Endodermal cell (in vitro differentiated cells): ENCODE measurements at regions not wholly inside any gene's neighbourhood (a gene's known extent, or its start where the extent isn't known, plus 50 kb on each side); places are given as distances from the start of the nearest gene placed in this dataset.

Experiments used
- DNase-seq: peaks from one replicate; pipeline ENCODE4 v3.0.0-alpha.2; 2017
- H3K27ac ChIP-seq: 2 replicates; pipeline ENCODE4 v1.5.1; 2013; ENCODE audit warnings: mild to moderate bottlenecking, low read depth, low read length, moderate library complexity
- H3K27me3 ChIP-seq: 2 replicates; pipeline ENCODE4 v1.6.1; 2013; ENCODE audit warnings: mild to moderate bottlenecking, low read length, moderate library complexity; ENCODE audit not compliant: insufficient read depth, control insufficient read depth, poor library complexity, severe bottlenecking
- H3K36me3 ChIP-seq: 2 replicates; pipeline ENCODE4 v1.7.0; 2013; ENCODE audit warnings: mild to moderate bottlenecking, low read length, moderate library complexity; ENCODE audit not compliant: control insufficient read depth, insufficient read depth
- H3K4me1 ChIP-seq: one replicate; pipeline ENCODE4 v1.7.0; 2013; ENCODE audit warnings: low read length; ENCODE audit not compliant: control insufficient read depth, insufficient read depth
- H3K4me3 ChIP-seq: 2 replicates; pipeline ENCODE4 v1.5.1; 2013; ENCODE audit warnings: mild to moderate bottlenecking, low read length, moderate library complexity
- H3K9ac ChIP-seq: 2 replicates; pipeline ENCODE4 v1.6.1; 2013; ENCODE audit warnings: mild to moderate bottlenecking, low read length, moderate library complexity; ENCODE audit not compliant: poor library complexity, severe bottlenecking; ENCODE audit errors: extremely low read depth
- H3K9me3 ChIP-seq: 2 replicates; pipeline ENCODE4 v1.6.1; 2013; ENCODE audit warnings: mild to moderate bottlenecking, low read length, moderate library complexity; ENCODE audit not compliant: control insufficient read depth
- H3K27ac Mint-ChIP-seq: 2 replicates; pipeline ENCODE4 v1.8.0; 2020; ENCODE audit warnings: mixed read lengths
- H3K27me3 Mint-ChIP-seq: 2 replicates; pipeline ENCODE4 v1.8.0; 2021; ENCODE audit warnings: mild to moderate bottlenecking, mixed read lengths; ENCODE audit not compliant: insufficient read depth
- H3K36me3 Mint-ChIP-seq: 2 replicates; pipeline ENCODE4 v1.8.0; 2020; ENCODE audit warnings: low read depth, mixed read lengths
- H3K4me1 Mint-ChIP-seq: 2 replicates; pipeline ENCODE4 v1.8.0; 2020; ENCODE audit warnings: mixed read lengths
- H3K4me3 Mint-ChIP-seq: 2 replicates; pipeline ENCODE4 v1.8.0; 2020; ENCODE audit warnings: mild to moderate bottlenecking, moderate library complexity, mixed read lengths
- H3K9me3 Mint-ChIP-seq: 2 replicates; pipeline ENCODE4 v1.8.0; 2020; ENCODE audit warnings: mild to moderate bottlenecking, mixed read lengths
- CTCF ChIP-seq: fragments of 200-600 bp; sonication (generic); conservative IDR thresholded peaks from 2 replicates; pipeline ENCODE4 v1.5.0; 2021; ENCODE audit warnings: antibody characterized with exemption, mild to moderate bottlenecking
- WGBS, 2 experiments: methylation state at CpG; one replicate each; pipeline versions ENCODE4 v1.1.5 to v1.1.7; 2013; ENCODE audit warnings: missing lambda C conversion rate in 2 of 2, mixed read lengths in 1 of 2; ENCODE audit not compliant: insufficient coverage in 1 of 2, insufficient read length in 1 of 2; 5-methylcytosine and 5-hydroxymethylcytosine counted together

- WGBS, 2 experiments, result no CpG with 5 or more reads among the region's 1 CpG
These were observed 1069.4 kb downstream of the C4orf33 start for GRCh38 chr4:130165381-130165780.

GRCh38 chr4:130172156-130172555 is 1076.2 kb downstream of the C4orf33 start:
- no peaks in the 10 kb centered on the region for H3K36me3 Mint-ChIP-seq
- no peak overlapping the region for H3K27ac ChIP-seq
- H3K36me3 ChIP-seq, result no peaks in the 10 kb centered on the region
- H3K27me3 Mint-ChIP-seq, result no peaks in the 10 kb centered on the region
- no peak overlapping the region for H3K4me3 Mint-ChIP-seq
- no peaks in the 10 kb centered on the region for H3K27me3 ChIP-seq
- no peak for DNase-seq
- TF ChIP-seq CTCF, result no peak
- WGBS, 2 experiments, result 91 to 94% methylated on average over 2 to 3 of the region's 3 CpGs
- no peaks in the 10 kb centered on the region for H3K9me3 ChIP-seq
- H3K4me1 ChIP-seq, result no peaks in the 10 kb centered on the region
- H3K9me3 Mint-ChIP-seq, result no peaks in the 10 kb centered on the region
- no peak overlapping the region for H3K27ac Mint-ChIP-seq
- H3K4me1 Mint-ChIP-seq, result no peaks in the 10 kb centered on the region
- H3K9ac ChIP-seq, result no peak overlapping the region
- H3K4me3 ChIP-seq, result no peak overlapping the region

More at GRCh38 chr4:130165381-130165780, 1069.4 kb downstream of the C4orf33 start:
- H3K4me1 Mint-ChIP-seq, result no peaks in the 10 kb centered on the region
- H3K27ac ChIP-seq, result no peak overlapping the region
- H3K27ac Mint-ChIP-seq, result no peak overlapping the region
- H3K4me1 ChIP-seq, result no peaks in the 10 kb centered on the region
- H3K4me3 ChIP-seq, result no peak overlapping the region
- no peaks in the 10 kb centered on the region for H3K36me3 Mint-ChIP-seq
- no peak overlapping the region for H3K9ac ChIP-seq
- no peaks in the 10 kb centered on the region for H3K27me3 ChIP-seq
- no peak overlapping the region for H3K4me3 Mint-ChIP-seq
- DNase-seq, result no peak
- H3K36me3 ChIP-seq, result no peaks in the 10 kb centered on the region
- TF ChIP-seq CTCF, result no peak
- no peaks in the 10 kb centered on the region for H3K9me3 Mint-ChIP-seq
- no peaks in the 10 kb centered on the region for H3K9me3 ChIP-seq
- H3K27me3 Mint-ChIP-seq, result peaks cover 2% of the 10 kb centered on the region

GRCh38 chr4:130178106-130178505 is 1082.2 kb downstream of the C4orf33 start:
- no peaks in the 10 kb centered on the region for H3K27me3 Mint-ChIP-seq
- H3K9ac ChIP-seq, result no peak overlapping the region
- H3K27me3 ChIP-seq, result no peaks in the 10 kb centered on the region
- no peak for DNase-seq
- no peaks in the 10 kb centered on the region for H3K9me3 Mint-ChIP-seq
- H3K27ac Mint-ChIP-seq, result no peak overlapping the region
- H3K4me1 Mint-ChIP-seq, result no peaks in the 10 kb centered on the region
- H3K9me3 ChIP-seq, result no peaks in the 10 kb centered on the region
- no peak overlapping the region for H3K4me3 Mint-ChIP-seq
- no peak overlapping the region for H3K27ac ChIP-seq
- TF ChIP-seq CTCF, result no peak
- no peaks in the 10 kb centered on the region for H3K36me3 Mint-ChIP-seq
- H3K4me3 ChIP-seq, result no peak overlapping the region
- no peaks in the 10 kb centered on the region for H3K36me3 ChIP-seq
- H3K4me1 ChIP-seq, result no peaks in the 10 kb centered on the region
